ENCODE measurements at regions not wholly inside any gene's neighbourhood (a gene's known extent, or its start where the extent isn't known, plus 50 kb on each side); places are given as distances from the start of the nearest gene placed in this dataset.
"Not testable (repeated sequence)": the region's sequence is repeated elsewhere in the genome, so short reads cannot be mapped to it uniquely, and the experiment has no call there.

DNA sequence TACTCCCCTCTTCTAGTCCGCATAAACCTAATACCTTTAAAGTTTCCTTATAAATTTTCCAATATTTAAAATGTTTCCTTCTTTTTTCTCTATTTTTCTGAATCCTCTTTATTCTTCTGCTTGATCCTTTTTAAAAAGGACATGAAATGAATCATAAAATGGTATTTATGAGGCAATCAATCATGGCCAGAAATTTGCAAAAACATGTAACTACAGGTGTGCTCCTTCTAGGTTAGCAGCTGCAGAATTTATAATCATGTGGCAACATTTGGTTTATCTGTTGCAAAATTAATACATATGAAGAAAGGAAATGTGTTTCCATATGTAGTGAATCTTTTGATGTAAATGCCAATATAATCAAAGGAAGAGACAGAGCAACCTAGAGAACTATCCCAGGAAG lies 1008.5 kb downstream of the ANKRD7 start:
- H3K4me1 ChIP-seq (ENCODE audit: control insufficient read depth in 1 of 2, insufficient read depth in 1 of 2, low read depth in 1 of 2, low read length in 1 of 2): no peaks in the 10 kb centered on the region
- no peaks in the 10 kb centered on the region for H3K9me3 ChIP-seq
- H3K36me3 ChIP-seq: no peaks in the 10 kb centered on the region
- H3K27ac ChIP-seq: no peak overlapping the region
- no peak overlapping the region for H3K4me3 ChIP-seq (ENCODE audit: low read depth in 1 of 2, low read length in 1 of 2)
- TF ChIP-seq, protein P1, sequence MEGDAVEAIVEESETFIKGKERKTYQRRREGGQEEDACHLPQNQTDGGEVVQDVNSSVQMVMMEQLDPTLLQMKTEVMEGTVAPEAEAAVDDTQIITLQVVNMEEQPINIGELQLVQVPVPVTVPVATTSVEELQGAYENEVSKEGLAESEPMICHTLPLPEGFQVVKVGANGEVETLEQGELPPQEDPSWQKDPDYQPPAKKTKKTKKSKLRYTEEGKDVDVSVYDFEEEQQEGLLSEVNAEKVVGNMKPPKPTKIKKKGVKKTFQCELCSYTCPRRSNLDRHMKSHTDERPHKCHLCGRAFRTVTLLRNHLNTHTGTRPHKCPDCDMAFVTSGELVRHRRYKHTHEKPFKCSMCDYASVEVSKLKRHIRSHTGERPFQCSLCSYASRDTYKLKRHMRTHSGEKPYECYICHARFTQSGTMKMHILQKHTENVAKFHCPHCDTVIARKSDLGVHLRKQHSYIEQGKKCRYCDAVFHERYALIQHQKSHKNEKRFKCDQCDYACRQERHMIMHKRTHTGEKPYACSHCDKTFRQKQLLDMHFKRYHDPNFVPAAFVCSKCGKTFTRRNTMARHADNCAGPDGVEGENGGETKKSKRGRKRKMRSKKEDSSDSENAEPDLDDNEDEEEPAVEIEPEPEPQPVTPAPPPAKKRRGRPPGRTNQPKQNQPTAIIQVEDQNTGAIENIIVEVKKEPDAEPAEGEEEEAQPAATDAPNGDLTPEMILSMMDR (IDR thresholded peaks at IDR 0.05): no peak
- no peaks in the 10 kb centered on the region for H3K27me3 ChIP-seq

DNA sequence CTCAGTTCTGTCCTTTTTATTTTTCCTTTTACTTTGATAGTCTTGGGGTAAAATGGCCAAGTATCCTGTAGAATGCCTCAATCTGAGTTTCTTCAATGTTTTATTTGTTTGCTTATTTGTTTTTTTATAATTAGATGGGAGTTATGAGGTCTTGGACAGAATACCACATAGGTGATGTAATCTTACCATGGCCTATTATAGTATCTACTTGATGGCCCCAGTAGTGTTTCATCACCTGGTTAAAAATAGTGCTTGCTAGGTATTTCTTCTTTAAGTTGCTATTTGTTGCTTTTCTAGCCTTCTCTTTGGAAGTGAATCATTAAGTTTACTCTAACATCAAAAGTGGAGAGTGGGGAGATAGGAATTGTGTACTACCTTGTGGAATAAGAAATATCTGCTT lies 1020.0 kb upstream of the KCND2 start:
- Histone ChIP-seq H3K27ac (no peak overlapping the region), H3K27me3 (no peaks in the 10 kb centered on the region), H3K4me3 (ENCODE audit: low read depth in 1 of 2, low read length in 1 of 2) (no peak overlapping the region), H3K9me3 (no peaks in the 10 kb centered on the region), H3K4me1 (ENCODE audit: control insufficient read depth in 1 of 2, insufficient read depth in 1 of 2, low read depth in 1 of 2, low read length in 1 of 2) (no peaks in the 10 kb centered on the region), H3K36me3 (no peaks in the 10 kb centered on the region)
- TF ChIP-seq, protein P1 (IDR thresholded peaks at IDR 0.05): no peak

- H3K4me1 ChIP-seq (ENCODE audit: control insufficient read depth in 1 of 2, insufficient read depth in 1 of 2, low read depth in 1 of 2, low read length in 1 of 2): no peaks in the 10 kb centered on the region
- TF ChIP-seq, protein P1 (IDR thresholded peaks at IDR 0.05): no peak
- no peaks in the 10 kb centered on the region for H3K9me3 ChIP-seq
- H3K27ac ChIP-seq: no peak overlapping the region
- H3K4me3 ChIP-seq (ENCODE audit: low read depth in 1 of 2, low read length in 1 of 2): no peak overlapping the region
- no peaks in the 10 kb centered on the region for H3K27me3 ChIP-seq
- no peaks in the 10 kb centered on the region for H3K36me3 ChIP-seq
These were observed 1018.2 kb upstream of the KCND2 start for GRCh38 chr7:119254742-119255141.

DNA sequence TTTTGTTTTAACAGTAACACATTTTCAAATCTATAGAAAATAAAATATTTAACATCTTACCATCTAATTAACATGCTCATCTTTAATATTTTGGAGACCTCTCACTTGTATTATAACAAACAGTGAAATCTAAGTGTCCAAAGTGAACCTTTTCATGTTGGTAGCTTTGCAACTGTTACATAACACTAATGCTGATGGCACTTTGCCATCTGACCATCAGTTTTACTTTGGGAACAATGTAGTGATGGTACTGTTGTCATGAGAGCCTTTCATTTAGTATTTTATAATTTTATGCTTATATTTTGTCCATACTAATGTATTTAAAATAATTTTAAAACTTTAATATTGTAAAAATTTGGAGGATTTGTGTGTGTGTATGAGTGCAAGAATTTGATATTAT lies 1017.0 kb upstream of the KCND2 start:
- no peaks in the 10 kb centered on the region for H3K36me3 ChIP-seq
- TF ChIP-seq, protein P1 (IDR thresholded peaks at IDR 0.05): no peak
- no peaks in the 10 kb centered on the region for H3K27me3 ChIP-seq
- H3K4me3 ChIP-seq (ENCODE audit: low read depth in 1 of 2, low read length in 1 of 2): no peak overlapping the region
- no peaks in the 10 kb centered on the region for H3K4me1 ChIP-seq (ENCODE audit: control insufficient read depth in 1 of 2, insufficient read depth in 1 of 2, low read depth in 1 of 2, low read length in 1 of 2)
- no peak overlapping the region for H3K27ac ChIP-seq
- no peaks in the 10 kb centered on the region for H3K9me3 ChIP-seq

DNA sequence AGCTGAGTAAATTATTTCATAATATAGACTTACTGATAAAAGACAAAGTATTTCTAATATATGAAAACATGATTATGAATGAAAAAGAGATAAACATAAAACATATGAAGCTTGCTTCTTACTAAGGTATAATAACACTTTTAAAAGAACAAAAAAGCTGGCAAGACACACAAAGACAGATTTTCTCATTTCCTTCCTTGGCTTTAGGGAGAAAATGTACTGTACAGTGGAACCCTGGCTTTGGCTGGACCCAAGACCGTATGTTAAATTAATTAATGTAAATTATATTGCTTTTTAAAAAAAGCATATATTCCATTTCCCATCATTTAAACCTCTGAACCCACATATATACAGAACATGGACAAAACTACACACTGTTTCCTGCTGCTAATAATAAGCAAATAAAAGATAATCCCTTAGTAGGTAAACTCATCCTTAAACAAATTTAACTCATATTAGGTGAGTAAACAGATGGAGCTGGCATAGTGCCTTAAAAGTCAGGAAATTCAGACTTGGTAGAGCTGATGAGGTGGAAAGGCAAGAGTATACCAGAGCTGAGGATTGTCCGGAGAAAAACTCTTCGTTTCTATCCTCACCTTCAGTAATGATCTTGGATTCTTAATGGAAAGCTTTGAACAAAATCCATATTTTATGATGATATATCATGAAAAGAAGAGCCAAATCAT lies 1016.4 kb upstream of the KCND2 start:
- H3K4me3 ChIP-seq (ENCODE audit: low read depth in 1 of 2, low read length in 1 of 2): no peak overlapping the region
- TF ChIP-seq, protein P1 (IDR thresholded peaks at IDR 0.05): no peak
- H3K27ac ChIP-seq: no peak overlapping the region
- H3K36me3 ChIP-seq: no peaks in the 10 kb centered on the region
- no peaks in the 10 kb centered on the region for H3K27me3 ChIP-seq
- no peaks in the 10 kb centered on the region for H3K9me3 ChIP-seq
- H3K4me1 ChIP-seq (ENCODE audit: control insufficient read depth in 1 of 2, insufficient read depth in 1 of 2, low read depth in 1 of 2, low read length in 1 of 2): no peaks in the 10 kb centered on the region

DNA sequence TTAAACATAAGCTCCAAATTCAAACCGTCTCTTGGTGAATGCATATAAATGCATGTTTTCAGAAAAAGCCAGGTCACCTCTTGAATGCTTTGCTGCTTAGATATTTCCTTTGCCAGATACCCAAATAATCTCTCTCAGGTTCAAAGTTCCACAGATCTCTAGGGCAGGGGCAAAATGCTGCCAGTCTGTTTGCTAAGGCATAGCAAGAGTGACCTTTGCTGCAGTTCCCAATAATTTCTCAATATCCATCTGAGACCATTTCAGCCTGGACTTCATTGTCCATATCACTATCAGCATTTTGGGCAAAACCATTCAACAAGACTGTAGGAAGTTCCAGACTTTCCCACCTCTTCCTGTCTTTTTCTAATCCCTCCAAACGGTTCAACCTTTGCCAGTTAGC lies 1006.2 kb upstream of the KCND2 start:
- H3K27me3 ChIP-seq; H3K4me3 ChIP-seq (ENCODE audit: low read depth in 1 of 2, low read length in 1 of 2); H3K27ac ChIP-seq; H3K9me3 ChIP-seq; H3K36me3 ChIP-seq; H3K4me1 ChIP-seq (ENCODE audit: control insufficient read depth in 1 of 2, insufficient read depth in 1 of 2, low read depth in 1 of 2, low read length in 1 of 2): not testable (repeated sequence)

All from neutrophil (primary cell).